RWPE2 (cell line): ENCODE measurements at regions not wholly inside any gene's neighbourhood (a gene's known extent, or its start where the extent isn't known, plus 50 kb on each side); places are given as distances from the start of the nearest gene placed in this dataset.

Experiments used
- ATAC-seq: fragments of 200-7000 bp; cut with Tn5 transposase; 3 replicates; pipeline ENCODE4 v1.9.1; 2021; ENCODE audit warnings: low read depth
- DNase-seq: peaks from one replicate; pipeline ENCODE4 v3.0.0-alpha.2; 2020; ENCODE audit warnings: low spot score
- H3K27ac ChIP-seq: fragments of 450-650 bp; 2 replicates; pipeline ENCODE4 v1.5.1; 2017; ENCODE audit warnings: mild to moderate bottlenecking; ENCODE audit not compliant: poor library complexity, severe bottlenecking
- H3K27me3 ChIP-seq: fragments of 250-450 bp; sonication (Bioruptor Pico); 2 replicates; pipeline ENCODE4 v1.5.1; 2021; ENCODE audit warnings: mild to moderate bottlenecking, moderate library complexity; ENCODE audit not compliant: insufficient read depth, poor library complexity, severe bottlenecking
- H3K36me3 ChIP-seq: fragments of 250-450 bp; sonication (Bioruptor Pico); 2 replicates; pipeline ENCODE4 v1.5.1; 2020; ENCODE audit warnings: low read depth, mild to moderate bottlenecking, moderate library complexity
- H3K4me1 ChIP-seq: fragments of 250-450 bp; sonication (Bioruptor Pico); 2 replicates; pipeline ENCODE4 v1.5.1; 2021; ENCODE audit warnings: mild to moderate bottlenecking, moderate library complexity; ENCODE audit not compliant: insufficient read depth, poor library complexity, severe bottlenecking
- H3K4me3 ChIP-seq: fragments of 250-450 bp; sonication (Bioruptor Pico); 2 replicates; pipeline ENCODE4 v1.5.1; 2021; ENCODE audit warnings: mild to moderate bottlenecking, moderate library complexity; ENCODE audit not compliant: severe bottlenecking
- H3K9me3 ChIP-seq: fragments of 250-450 bp; sonication (Bioruptor Pico); 2 replicates; pipeline ENCODE4 v1.5.1; 2021; ENCODE audit warnings: mild to moderate bottlenecking, moderate library complexity; ENCODE audit not compliant: severe bottlenecking
- TF ChIP-seq, protein P1 (sequence below): fragments of 450-650 bp; IDR thresholded peaks from one replicate; pipeline ENCODE4 v1.5.1; 2017; ENCODE audit warnings: mild to moderate bottlenecking, moderate library complexity; ENCODE audit not compliant: poor library complexity, severe bottlenecking

DNA sequence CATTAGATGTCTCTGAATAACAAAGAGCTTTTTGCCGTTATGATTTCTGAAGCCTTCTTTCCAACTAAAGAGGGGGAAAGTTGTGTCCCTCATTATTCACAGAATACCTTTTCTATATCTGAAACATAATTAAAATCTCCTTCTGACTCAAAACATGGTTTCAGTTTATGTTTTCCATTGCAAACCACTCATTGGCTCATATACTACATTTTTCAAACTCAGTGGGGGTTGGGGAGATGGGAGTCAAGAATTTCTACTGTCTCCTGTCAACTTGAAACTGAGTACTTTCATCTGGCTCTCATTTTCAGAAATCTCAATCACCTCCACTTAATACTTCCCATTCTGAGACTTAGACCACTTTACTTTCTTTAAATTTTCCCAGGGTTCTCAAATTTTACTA lies 1839.5 kb upstream of the PCDH10 start:
- DNase-seq (no peak), ATAC-seq (no peak)
- H3K4me3 ChIP-seq, result no peak overlapping the region
- TF ChIP-seq, protein P1, sequence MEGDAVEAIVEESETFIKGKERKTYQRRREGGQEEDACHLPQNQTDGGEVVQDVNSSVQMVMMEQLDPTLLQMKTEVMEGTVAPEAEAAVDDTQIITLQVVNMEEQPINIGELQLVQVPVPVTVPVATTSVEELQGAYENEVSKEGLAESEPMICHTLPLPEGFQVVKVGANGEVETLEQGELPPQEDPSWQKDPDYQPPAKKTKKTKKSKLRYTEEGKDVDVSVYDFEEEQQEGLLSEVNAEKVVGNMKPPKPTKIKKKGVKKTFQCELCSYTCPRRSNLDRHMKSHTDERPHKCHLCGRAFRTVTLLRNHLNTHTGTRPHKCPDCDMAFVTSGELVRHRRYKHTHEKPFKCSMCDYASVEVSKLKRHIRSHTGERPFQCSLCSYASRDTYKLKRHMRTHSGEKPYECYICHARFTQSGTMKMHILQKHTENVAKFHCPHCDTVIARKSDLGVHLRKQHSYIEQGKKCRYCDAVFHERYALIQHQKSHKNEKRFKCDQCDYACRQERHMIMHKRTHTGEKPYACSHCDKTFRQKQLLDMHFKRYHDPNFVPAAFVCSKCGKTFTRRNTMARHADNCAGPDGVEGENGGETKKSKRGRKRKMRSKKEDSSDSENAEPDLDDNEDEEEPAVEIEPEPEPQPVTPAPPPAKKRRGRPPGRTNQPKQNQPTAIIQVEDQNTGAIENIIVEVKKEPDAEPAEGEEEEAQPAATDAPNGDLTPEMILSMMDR, result no peak
- no peaks in the 10 kb centered on the region for H3K9me3 ChIP-seq
- no peaks in the 10 kb centered on the region for H3K27me3 ChIP-seq
- no peaks in the 10 kb centered on the region for H3K4me1 ChIP-seq
- no peaks in the 10 kb centered on the region for H3K36me3 ChIP-seq
- no peak overlapping the region for H3K27ac ChIP-seq

DNA sequence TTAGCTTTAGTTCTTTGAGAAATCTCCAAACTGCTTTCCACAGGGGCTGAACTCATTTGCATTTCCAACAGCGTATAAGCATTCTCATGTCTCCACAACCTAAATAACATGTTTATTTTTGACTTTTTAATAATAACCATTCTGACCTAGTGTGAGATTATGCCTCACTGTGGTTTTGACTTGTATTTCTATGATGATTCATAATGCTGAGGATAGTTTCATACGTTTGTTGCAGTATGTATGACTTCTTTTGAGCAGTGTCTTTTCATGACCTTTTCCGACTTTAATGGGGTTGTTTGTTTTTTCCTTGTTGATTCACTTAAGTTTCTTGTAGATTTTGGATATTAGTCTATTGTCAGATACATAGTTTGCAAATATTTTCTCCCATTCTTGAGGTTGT lies 1833.0 kb upstream of the PCDH10 start:
- Histone ChIP-seq H3K4me1 (no peaks in the 10 kb centered on the region), H3K27ac (no peak overlapping the region), H3K9me3 (no peaks in the 10 kb centered on the region), H3K36me3 (no peaks in the 10 kb centered on the region), H3K4me3 (no peak overlapping the region), H3K27me3 (peaks cover 5% of the 10 kb centered on the region)
- DNase-seq, result no peak
- no peak for ATAC-seq
- TF ChIP-seq, protein P1, result no peak

GRCh38 chr4:131337936-131338335 lies 1811.2 kb upstream of the PCDH10 start:
- no peak for ATAC-seq
- Histone ChIP-seq H3K9me3 (no peaks in the 10 kb centered on the region), H3K27ac (no peak overlapping the region), H3K36me3 (no peaks in the 10 kb centered on the region), H3K27me3 (no peaks in the 10 kb centered on the region), H3K4me3 (no peak overlapping the region), H3K4me1 (no peaks in the 10 kb centered on the region)
- DNase-seq, result no peak
- TF ChIP-seq, protein P1, result no peak

DNA sequence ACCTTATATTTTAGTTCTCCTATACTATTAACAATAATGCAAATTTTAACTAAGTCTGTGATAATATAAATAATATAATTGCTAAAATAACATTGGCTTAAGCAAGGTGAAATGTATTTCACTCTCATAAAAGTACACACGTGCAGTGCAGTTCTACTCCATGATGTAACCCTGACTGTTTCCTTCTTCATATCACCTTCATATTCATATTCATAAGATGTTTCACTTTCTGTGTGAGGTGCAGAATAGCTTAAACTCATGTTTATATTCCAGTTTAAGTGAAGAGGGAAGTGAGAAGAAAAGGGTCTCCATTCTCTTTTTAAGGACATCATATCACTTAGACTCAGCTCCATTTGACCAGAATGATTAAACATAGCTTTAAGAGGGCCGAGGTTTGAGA lies 1810.0 kb upstream of the PCDH10 start:
- TF ChIP-seq, protein P1, result no peak
- ATAC-seq, result no peak

GRCh38 chr4:131344761-131345160 lies 1804.3 kb upstream of the PCDH10 start:
- TF ChIP-seq, protein P1, result no peak
- no peak for ATAC-seq
- Histone ChIP-seq H3K9me3 (no peaks in the 10 kb centered on the region), H3K36me3 (no peaks in the 10 kb centered on the region), H3K27ac (no peak overlapping the region), H3K4me3 (no peak overlapping the region), H3K4me1 (no peaks in the 10 kb centered on the region), H3K27me3 (no peaks in the 10 kb centered on the region)
- no peak for DNase-seq

More for the DNA sequence above, 1810.0 kb upstream of the PCDH10 start:
- Histone ChIP-seq H3K36me3 (no peaks in the 10 kb centered on the region), H3K27me3 (no peaks in the 10 kb centered on the region), H3K4me3 (no peak overlapping the region), H3K9me3 (no peaks in the 10 kb centered on the region), H3K27ac (no peak overlapping the region), H3K4me1 (no peaks in the 10 kb centered on the region)
- DNase-seq, result no peak
